UCSD-AML1 (cell line): ENCODE measurements at regions not wholly inside any gene's neighbourhood (a gene's known extent, or its start where the extent isn't known, plus 50 kb on each side); places are given as distances from the start of the nearest gene placed in this dataset.
"Not testable (repeated sequence)": the region's sequence is repeated elsewhere in the genome, so short reads cannot be mapped to it uniquely, and the experiment has no call there.

Experiments used
- DNase-seq: peaks from one replicate; lab custom pipeline; 2025; ENCODE audit not compliant: unreplicated experiment; lab: John Stamatoyannopoulos, UW

DNA sequence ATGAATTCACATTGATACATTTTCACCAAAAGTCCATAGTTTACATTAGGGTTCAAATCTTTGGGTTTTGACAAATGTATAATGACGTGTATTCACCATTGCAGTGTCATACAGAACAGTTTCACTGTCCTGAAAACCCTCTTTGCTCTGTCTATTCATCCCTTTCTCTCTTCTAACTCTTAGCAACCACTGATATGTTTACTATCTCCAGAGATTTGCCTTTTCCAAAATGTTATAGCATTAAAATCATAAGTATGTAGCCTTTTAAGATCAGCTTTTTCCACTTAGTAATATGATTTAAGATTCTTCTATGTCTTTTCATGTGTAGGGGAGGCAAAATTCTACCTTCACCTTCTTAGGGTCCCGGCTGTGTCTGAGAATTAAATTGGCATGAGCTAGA, 203.8 kb downstream of the TPRG1 start:
- no peak for DNase-seq

DNA sequence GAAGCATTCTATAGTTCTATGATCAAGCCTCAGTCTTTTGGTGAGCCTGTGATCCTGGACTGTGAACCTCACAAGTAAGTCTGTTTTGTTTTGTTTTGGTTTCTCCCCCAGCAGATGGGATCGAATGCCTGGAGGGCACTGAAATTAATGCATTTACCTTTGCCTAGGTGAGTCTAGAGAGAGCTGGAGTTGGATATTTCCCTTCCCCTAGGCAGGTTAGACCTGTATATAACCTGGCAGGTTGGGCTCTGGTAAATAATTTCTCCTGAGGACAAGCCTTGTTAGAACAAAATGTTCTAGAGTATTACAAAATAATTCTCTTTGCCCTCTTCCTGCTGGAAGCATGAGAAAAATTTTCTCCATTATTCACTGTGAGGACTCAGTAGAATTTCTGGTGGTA, 211.9 kb downstream of the TPRG1 start:
- DNase-seq, result no peak

DNA sequence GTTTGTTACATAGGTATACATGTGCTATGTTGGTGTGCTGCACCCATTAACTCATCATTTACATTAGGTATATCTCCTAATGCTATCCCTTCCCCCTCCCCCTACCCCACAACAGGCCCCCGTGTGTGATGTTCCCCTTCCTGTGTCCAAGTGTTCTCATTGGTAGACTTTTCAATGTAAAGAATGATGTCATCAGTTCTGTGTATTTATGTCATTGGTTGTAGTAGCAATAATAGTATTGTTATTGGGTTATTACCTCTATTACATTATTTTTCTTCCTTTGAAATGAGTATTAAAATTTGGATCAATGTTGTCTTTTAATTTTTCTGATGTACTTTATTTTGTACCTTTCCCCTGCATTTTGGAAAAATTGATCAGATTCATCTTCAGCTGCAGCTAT, 214.1 kb downstream of the TPRG1 start:
- not testable (repeated sequence) for DNase-seq

DNA sequence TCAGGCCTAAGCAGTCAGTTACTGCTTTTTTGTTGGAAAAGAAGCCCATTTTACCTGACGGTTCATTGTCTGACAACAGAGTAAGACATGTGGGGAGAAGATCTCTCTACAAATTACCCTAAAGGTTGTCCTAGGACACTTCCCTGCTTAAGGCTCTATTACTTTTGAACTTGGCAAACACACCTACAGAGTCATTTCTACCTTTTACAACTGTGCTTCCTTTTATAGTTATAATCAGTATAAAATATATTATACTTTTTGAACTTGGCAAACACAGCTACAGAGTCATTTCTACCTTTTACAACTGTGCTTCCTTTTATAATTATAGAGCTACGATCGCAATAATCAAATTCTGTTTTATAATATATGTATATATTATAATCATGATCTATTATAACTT, 215.0 kb downstream of the TPRG1 start:
- DNase-seq, result no peak

DNA sequence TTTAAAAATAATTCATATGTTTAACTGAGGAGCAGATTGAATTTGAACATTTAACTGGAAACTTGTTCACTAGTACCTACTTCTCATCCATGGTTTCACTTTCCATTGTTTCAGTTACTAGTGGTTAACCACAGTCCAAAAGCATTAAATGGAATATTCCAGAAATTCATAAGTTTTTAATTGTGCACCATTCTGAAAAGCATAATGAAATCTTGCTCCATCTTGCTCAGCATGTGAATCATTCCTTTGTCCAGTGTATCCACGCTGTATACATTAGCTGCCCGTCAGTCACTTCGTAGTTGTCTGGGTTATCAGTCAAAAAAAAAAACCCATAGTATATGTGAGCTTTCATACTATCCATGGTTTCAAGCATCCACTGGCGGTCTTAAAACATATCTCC, 217.6 kb downstream of the TPRG1 start:
- no peak for DNase-seq

DNA sequence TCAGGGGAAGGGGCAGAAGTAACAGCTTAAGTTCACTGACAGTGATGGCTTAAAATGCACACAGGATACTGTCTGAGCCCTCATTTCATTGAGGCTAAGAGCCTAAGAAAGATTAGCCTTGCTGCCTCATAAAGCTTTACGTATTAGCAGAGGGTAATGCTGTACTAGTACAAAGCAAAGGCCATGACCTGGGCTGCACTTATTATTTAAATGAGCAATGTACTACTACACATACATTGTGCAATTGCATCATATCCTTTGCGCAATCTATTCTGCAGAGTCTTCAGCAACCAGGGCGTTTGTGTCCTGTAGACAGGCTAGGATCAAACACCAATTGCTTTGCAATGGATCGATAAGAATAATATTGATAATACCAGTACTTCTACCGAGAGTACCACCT, 221.8 kb downstream of the TPRG1 start:
- no peak for DNase-seq

DNA sequence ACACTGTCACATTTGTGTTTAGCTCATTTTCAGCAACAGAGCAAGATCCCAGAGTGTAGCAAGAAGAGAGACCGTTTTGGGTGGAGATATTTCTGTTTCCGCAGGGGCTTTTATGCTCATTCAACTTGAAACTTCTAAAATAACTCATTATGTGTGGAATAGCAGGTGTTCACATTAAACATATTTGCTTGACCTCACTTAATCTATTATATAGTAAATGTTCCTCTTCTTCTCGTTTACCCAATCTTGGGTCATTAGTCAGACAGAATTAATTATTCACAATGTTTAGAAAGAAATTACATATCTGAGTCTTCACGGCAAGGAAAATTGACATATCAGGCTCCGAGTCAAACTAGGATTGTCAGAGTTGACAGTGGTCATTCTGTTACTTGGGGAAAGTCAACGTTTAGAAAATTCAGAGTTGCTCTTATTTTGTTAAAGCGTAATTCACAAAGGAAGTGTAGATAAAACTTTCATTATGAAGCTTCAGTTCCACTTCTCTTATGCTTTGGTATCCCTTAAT, 222.9 kb downstream of the TPRG1 start:
- DNase-seq, result no peak

DNA sequence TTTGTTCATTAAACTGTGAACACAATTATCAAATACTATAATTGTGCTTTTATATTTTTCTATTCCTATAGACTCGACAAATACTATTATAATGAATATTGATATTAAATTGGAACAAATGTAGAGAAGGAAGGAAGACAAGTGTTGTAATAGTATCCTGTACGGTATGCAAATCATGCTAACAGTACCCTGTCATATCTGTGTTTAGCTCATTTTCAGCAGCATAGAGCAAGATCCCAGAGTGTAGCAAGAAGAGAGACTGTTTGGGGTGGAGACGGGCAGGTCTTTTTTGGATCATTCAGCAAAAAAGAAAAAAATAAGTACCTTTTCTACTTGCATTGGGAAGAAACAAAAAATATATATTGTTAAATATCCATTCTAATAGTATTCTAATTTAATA, 224.1 kb downstream of the TPRG1 start:
- DNase-seq, result no peak

DNA sequence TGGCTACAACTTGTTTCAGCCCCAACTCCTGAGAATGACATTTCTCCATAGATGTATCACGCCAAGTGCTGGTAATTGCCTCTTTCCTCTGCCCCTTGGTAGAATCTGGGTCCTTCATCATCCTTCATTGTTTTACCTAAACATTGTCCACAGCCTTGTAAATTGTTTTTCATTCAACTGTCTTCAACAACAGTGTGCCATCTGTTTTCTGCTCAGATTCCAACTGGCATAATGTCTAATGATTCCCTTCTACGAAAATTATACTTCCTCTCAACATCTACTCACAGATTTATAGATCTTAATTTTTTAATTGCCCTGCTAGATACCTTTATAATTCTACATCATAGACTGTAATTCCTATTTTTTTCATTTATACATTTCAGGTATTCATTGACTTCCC, 226.9 kb downstream of the TPRG1 start:
- DNase-seq, result no peak

DNA sequence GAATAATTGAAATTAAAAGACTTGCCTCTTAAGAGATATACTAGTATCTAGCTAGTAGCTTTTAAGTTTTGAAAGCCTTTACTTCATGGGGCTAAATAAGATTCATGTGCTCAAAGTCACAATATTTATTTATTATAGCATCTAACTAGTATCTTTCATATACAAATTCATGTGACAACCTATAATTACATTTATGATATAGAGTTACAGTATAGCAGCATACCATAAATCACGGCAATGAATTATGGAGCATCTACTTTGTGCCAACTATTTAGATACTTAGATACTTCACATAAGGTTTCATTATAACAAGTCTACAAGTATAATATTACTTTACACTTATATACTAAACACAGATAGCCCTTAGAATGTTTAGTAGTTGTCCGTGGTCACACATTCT, 229.4 kb downstream of the TPRG1 start:
- no peak for DNase-seq

DNA sequence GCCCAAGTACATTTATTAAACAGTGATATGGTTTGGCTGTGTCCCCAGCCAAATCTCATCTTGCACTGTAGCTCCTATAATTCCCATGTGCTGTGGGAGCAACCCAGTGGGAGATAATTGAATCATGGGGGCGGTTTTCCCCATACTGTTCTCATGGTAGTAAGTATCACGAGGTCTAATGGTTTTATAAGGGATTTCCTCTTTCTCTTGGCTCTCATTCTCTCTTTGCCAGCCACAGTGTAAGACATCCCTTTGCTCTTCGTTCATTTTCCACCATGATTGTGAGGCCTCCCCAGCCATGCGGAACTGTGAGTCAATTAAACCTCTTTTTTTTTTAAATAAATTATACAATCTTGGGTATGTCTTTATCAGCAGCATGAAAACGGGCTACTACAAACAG, 228.0 kb upstream of the TP63 start:
- no peak for DNase-seq

DNA sequence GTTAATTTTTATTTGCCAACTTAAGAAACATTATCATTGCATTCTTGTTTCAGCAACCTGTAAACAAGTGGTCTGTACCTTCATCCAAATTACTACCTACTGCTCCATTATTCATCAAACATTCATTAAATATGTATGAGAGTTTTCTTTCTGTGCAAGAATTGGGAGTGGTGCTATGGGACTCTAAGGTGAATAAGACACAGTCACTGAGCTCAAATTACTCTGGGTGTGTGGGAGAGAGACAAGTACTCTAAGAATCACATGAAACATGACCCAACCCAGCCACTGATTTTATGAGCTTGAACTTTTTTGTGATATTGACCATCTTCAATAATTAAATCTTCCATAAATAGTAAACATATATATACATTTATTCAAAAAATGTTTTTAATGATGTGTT, 227.2 kb upstream of the TP63 start:
- no peak for DNase-seq

DNA sequence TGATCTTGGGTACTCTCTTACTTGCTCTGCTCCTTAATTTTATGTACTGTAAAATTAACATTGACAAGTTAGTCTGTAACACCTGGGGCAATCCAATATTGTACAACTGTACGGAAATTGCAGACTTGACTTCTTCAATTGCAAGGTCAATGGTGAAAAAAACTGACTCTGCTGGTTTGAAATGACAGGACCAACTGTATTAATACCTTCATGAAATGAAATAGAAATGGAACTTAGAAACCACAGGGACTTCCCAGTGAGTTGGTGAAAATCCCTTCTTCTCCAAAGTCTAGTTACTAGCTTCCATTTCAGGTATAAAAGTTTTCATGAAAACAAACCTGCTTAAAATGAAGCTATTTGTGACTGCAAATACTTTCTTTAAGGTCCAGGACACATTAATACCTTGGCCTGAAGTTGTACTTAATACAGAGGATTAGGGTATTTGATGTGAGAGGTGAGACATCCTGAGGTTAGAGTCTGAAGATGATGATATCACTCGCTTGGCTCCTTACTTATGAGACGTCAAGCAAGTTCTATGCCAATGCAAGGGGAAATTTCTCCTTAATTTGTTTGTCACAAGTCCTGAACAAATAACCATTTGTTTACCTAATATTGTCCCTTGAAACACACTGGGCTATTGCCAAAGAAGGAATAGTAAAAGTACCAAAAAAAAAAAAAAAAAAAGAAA, 226.2 kb upstream of the TP63 start:
- no peak for DNase-seq

DNA sequence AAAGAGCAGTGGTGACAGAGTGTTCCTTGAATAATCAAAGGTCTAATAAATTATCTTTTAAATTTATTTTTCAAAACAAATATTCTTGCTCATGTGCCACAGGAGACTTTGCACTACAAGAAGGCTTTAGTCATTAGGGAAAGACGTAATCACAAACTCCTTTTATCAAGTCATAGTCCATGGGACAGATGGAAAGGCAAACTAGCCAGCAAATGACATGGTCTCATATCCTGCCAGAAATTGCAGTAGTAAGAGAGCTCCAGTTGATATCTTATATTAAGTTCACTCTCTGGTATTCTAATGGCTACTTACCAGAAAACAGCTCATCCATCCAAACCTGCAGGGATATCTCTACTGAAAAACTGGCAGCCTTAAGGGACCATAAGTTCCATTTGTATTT, 225.0 kb upstream of the TP63 start:
- DNase-seq, result no peak

DNA sequence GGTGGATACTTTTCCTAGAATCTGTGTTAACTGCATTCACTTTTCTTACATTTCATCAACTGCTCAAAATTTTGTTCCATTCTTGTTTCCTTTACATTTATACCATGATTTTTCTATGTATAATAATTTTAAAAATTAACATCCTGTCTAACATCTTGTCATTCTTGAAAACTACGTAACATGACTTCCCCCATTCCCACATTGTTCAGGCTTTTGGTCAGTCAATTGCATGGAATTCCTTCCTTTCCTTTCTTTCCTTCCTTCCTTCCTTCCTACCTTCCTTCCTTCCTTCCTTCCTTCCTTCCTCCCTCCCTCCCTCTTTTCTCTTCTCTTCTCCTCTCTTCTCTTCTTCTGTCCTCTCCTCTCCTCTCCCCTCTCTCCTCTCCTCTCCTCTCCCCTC, 220.7 kb upstream of the TP63 start:
- DNase-seq, result no peak

DNA sequence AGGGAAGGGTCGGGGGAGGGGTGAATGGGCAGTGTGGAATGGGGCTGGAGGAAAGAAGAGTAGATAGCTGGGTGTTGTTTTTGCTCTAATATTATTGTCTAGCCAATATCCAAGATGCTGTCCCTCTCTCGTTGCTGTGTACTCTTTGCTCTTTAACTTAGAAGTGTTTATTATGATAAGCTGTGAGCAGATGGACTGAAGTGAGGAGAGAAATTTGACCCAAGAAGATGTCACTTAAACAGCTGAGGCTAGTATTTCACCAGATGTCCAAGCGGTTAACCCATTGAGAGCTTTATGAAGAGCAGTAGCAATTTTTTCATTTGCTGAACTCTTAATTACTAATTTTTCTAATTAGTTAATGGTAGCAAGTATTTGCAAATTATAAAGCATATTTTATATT, 212.2 kb upstream of the TP63 start:
- DNase-seq, result no peak

DNA sequence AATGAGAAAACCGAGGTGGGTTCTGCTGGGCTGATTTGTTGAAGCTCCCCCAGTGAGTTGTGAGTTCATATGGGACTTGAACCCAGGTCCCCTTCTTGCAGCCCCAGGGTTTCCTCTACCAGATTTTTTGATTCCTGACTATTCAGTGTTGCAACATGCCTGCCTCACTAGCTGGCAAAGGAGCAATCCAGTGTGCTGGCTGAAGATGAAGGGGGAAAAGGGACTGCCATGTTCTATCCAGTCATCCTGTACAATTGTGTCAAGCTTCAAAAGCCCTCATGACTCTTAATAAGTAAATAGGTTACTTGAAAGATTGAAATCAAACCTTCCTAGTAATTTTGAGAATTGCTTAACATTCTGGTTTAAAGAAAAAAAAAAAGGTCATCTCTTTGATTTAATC, 211.5 kb upstream of the TP63 start:
- no peak for DNase-seq

DNA sequence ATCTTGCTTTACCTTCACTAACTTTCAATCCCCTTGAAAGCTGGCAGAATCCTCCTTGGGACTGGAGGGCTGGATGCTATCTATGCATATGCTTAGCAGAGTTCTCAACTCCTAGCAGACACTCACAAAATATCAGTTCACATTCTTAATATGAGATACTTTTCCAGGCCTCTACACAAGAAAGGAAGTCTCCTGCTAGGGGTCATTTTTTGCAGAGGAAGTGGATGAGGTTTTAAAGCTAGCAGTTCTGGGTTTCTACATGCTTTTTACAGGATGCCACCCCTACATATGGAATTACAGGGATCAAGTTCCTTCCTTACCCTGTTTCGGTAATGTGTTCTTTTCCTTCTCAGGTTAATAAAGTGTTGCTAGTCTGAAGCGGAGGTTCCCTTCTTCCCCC, 206.3 kb upstream of the TP63 start:
- DNase-seq, result no peak

DNA sequence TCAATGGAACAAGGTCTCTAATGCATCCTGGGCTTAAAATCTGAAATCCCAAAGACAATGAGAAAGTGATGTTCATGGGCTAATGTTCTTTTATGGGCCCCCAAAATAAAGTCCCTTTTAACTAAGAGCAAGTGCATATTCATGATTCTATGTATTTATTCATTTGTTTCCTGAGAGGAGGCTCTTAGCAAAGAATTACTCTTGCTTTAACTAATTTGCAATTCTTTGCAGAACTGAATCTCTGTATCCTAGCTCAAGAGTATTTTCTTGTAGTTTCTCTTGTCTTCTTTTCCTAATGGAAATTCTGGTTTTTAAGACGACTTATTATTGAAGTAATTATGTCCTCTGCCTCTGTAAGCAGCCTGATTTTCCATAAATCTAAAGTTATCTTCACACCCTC, 202.2 kb upstream of the TP63 start:
- no peak for DNase-seq

DNA sequence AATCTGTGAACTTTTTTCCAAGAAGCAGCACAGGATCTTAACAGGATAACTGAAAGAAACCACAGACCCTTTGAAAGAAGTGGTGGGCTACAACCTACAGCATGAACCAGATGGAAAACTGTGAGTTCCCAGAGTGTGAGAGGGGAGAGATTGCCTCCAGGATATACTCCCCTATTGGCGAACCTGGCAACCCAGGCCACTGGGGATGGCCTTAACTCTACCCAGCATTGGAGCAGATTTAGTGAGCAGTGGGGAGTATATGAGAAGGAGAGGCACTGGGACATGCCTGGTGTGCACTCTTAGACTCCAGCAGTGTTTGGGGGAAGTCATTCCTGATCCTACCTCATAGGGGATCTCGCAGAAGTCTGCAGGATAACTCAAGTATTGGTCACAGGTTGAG, 201.0 kb upstream of the TP63 start:
- DNase-seq, result no peak

DNA sequence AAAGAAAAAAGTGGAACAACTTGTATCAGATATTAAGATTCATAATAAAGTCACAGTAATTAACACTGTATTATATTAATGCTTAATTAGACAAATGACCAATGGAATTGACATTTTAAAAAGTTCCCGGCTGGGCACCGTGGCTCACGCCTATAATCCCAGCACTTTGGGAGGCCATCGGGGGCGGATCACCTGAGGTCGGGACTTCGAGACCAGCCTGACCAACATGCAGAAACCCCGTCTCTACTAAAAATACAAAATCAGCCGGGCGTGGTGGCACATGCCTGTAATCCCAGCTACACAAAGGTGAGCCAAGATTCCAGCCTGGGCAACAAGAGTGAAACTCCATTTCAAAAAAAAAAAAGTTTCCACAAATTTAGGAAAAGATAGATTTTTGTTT, 188.9 kb upstream of the TP63 start:
- DNase-seq, result not testable (repeated sequence)

DNA sequence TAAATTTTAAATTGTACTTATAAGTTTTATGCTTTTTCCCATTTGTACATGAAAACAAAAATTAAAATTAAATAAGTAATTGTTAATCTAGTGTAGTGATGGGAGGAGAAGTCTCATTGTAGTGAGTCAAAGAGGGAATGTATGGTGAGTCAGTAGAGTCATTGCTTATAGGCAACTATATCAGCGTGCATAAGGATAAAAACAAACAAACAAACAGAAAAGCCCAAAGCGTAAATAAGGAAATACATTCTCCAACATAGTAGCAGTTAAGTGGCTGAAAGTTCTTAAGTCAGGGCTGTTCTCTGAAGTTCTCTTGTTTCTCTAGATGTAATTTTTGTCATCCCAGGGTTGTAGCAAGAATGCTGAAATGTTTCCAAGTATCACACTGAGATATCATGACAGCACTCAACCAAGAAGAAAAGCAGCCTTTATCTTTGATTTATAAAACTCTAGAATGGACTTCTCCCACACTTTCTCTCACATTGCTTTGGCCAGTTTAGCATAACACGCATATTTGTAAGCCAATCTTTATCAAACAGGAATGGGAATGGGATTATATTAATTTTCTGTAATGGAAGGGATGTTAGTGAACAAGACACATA, 184.1 kb upstream of the TP63 start:
- no peak for DNase-seq

DNA sequence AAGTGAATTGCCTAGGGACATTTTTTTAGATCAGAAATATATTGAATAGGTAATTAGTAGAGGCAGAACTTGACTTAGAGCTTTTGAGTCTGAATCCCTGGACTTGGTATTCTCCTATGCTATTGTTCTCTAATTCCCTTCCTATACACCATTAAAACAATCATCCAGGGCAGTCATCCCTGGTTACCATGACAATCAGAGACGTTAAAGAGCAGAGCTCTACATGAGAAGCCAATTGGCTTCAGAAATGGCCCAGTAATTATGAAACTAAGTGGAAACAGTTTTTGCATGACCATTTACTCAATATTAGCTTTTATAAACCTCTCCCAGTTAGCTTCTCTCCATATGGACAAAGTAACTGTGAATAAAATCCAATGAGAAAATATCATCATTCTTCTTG, 182.1 kb upstream of the TP63 start:
- no peak for DNase-seq
